ENCODE measurements at regions not wholly inside any gene's neighbourhood (a gene's known extent, or its start where the extent isn't known, plus 50 kb on each side); places are given as distances from the start of the nearest gene placed in this dataset.

- H3K9me3 ChIP-seq: no peaks in the 10 kb centered on the region
- WGBS (ENCODE audit: missing lambda C conversion rate): 42% methylated on average over 3 of the region's 3 CpGs
- ATAC-seq: no peak
- no peak for DNase-seq (ENCODE audit: low read depth in 1 of 2, low spot score in 1 of 2)
- no peak for FAIRE-seq
- no peak overlapping the region for H3K27ac ChIP-seq
- H3K4me2 ChIP-seq: no peak overlapping the region
- POLR2A ChIA-PET: no interaction called here
- H3K4me1 ChIP-seq: no peaks in the 10 kb centered on the region
- CTCF ChIA-PET: no interaction called here
- no peak overlapping the region for H3K4me3 ChIP-seq
- no peak for TF ChIP-seq RCOR1 (IDR thresholded peaks at IDR 0.05; ENCODE audit: low read depth, low read length)
- no peak for TF ChIP-seq MAFK (IDR thresholded peaks at IDR 0.05; ENCODE audit: partially characterized antibody)
- TF ChIP-seq HOXA7 (CRISPR knock-in tag; IDR thresholded peaks at IDR 0.05): no peak
- TF ChIP-seq EHF (CRISPR knock-in tag; IDR thresholded peaks at IDR 0.05): no peak
- TF ChIP-seq FOSL2 (IDR thresholded peaks at IDR 0.05): no peak
- no peak for TF ChIP-seq FOSL2 (CRISPR knock-in tag; IDR thresholded peaks at IDR 0.05)
- TF ChIP-seq NPAS2 (CRISPR knock-in tag; IDR thresholded peaks at IDR 0.05; ENCODE audit: borderline replicate concordance): no peak
- TF ChIP-seq EHMT2 (IDR thresholded peaks at IDR 0.05; ENCODE audit: low read depth): no peak
- TF ChIP-seq ATOH8 (CRISPR knock-in tag; IDR thresholded peaks at IDR 0.05; ENCODE audit: low read depth): no peak
- no peak for TF ChIP-seq RFX5 (IDR thresholded peaks at IDR 0.05)
- no peak for TF ChIP-seq JUNB (IDR thresholded peaks at IDR 0.05)
- TF ChIP-seq REST (IDR thresholded peaks at IDR 0.05): no peak
These were observed 226.0 kb downstream of the TJP1 start for GRCh38 chr15:29596266-29596665.

GRCh38 chr15:29593629-29594028 is 228.6 kb downstream of the TJP1 start:
- FAIRE-seq: no peak
- ATAC-seq: no peak
- TF ChIP-seq ESRRA (IDR thresholded peaks at IDR 0.05; ENCODE audit: borderline replicate concordance, low read length): no peak
- TF ChIP-seq SMC3 (IDR thresholded peaks at IDR 0.05): no peak
- no peak for TF ChIP-seq SREBF2 (IDR thresholded peaks at IDR 0.05)
- no peak for TF ChIP-seq ZSCAN20 (CRISPR knock-in tag; IDR thresholded peaks at IDR 0.05)
- TF ChIP-seq MAFK (IDR thresholded peaks at IDR 0.05; ENCODE audit: partially characterized antibody): peak; percentile 50
- Histone ChIP-seq H3K27ac (no peak overlapping the region), H3K9me3 (no peaks in the 10 kb centered on the region), H3K4me3 (no peak overlapping the region), H3K4me1 (no peaks in the 10 kb centered on the region), H3K4me2 (no peak overlapping the region)
- POLR2A ChIA-PET: no interaction called here
- CTCF ChIA-PET: interaction anchor here (0.9 to 1.8 kb wide), 3 partner anchors 9 to 20 kb away, joined by 3 to 9 read pairs (median 5); no protein-coding TSS in a partner anchor
- WGBS (ENCODE audit: missing lambda C conversion rate): 91% methylated on average over 1 of the region's 1 CpG
- DNase-seq (ENCODE audit: low read depth in 1 of 2, low spot score in 1 of 2): no peak

- POLR2A ChIA-PET: no interaction called here
- CTCF ChIA-PET: interaction anchor here (0.8 to 1.8 kb wide), 4 partner anchors 10 to 21 kb away, joined by 3 to 9 read pairs (median 4); no protein-coding TSS in a partner anchor
- no peak overlapping the region for H3K27ac ChIP-seq
- no peak overlapping the region for H3K4me3 ChIP-seq
- H3K9me3 ChIP-seq: no peaks in the 10 kb centered on the region
- DNase-seq (ENCODE audit: low read depth in 1 of 2, low spot score in 1 of 2) (no peak), FAIRE-seq (no peak), ATAC-seq (no peak; a peak in 1 of 6 replicates)
- no peaks in the 10 kb centered on the region for H3K4me1 ChIP-seq
- 49% methylated on average over 4 of the region's 4 CpGs for WGBS (ENCODE audit: missing lambda C conversion rate)
- no peak overlapping the region for H3K4me2 ChIP-seq
- TF ChIP-seq HOXB13 (CRISPR knock-in tag; IDR thresholded peaks at IDR 0.05; ENCODE audit: low read depth): no peak
- TF ChIP-seq REST (IDR thresholded peaks at IDR 0.05): no peak
- no peak for TF ChIP-seq HOXB5 (CRISPR knock-in tag; IDR thresholded peaks at IDR 0.05)
- TF ChIP-seq RAD21 (conservative IDR thresholded peaks at IDR 0.05 in 1 of 2, IDR thresholded peaks at IDR 0.05 in 1 of 2): no peak
- no peak for TF ChIP-seq ELK1 (IDR thresholded peaks at IDR 0.05; ENCODE audit: low read depth, low read length)
- TF ChIP-seq ESRRA (IDR thresholded peaks at IDR 0.05; ENCODE audit: borderline replicate concordance, low read length): no peak
- no peak for TF ChIP-seq RNF2 (IDR thresholded peaks at IDR 0.05; ENCODE audit: borderline replicate concordance, low read depth)
- TF ChIP-seq JUNB (IDR thresholded peaks at IDR 0.05): no peak
- TF ChIP-seq EHF (CRISPR knock-in tag; IDR thresholded peaks at IDR 0.05): no peak
- TF ChIP-seq POLR2A (IDR thresholded peaks at IDR 0.05; ENCODE audit: low read length): no peak
- no peak for TF ChIP-seq HMGXB4 (CRISPR knock-in tag; IDR thresholded peaks at IDR 0.05; ENCODE audit: borderline replicate concordance)
These were observed 229.2 kb downstream of the TJP1 start for GRCh38 chr15:29593111-29593510.
